RWPE2 (cell line): ENCODE measurements at regions not wholly inside any gene's neighbourhood (a gene's known extent, or its start where the extent isn't known, plus 50 kb on each side); places are given as distances from the start of the nearest gene placed in this dataset.
"Not testable (repeated sequence)": the region's sequence is repeated elsewhere in the genome, so short reads cannot be mapped to it uniquely, and the experiment has no call there.

Experiments
- ATAC-seq: fragments of 200-7000 bp; cut with Tn5 transposase; 3 replicates; pipeline ENCODE4 v1.9.1; 2021; ENCODE audit warnings: low read depth
- DNase-seq: peaks from one replicate; pipeline ENCODE4 v3.0.0-alpha.2; 2020; ENCODE audit warnings: low spot score
- H3K27ac ChIP-seq: fragments of 450-650 bp; 2 replicates; pipeline ENCODE4 v1.5.1; 2017; ENCODE audit warnings: mild to moderate bottlenecking; ENCODE audit not compliant: poor library complexity, severe bottlenecking
- H3K27me3 ChIP-seq: fragments of 250-450 bp; sonication (Bioruptor Pico); 2 replicates; pipeline ENCODE4 v1.5.1; 2021; ENCODE audit warnings: mild to moderate bottlenecking, moderate library complexity; ENCODE audit not compliant: insufficient read depth, poor library complexity, severe bottlenecking
- H3K36me3 ChIP-seq: fragments of 250-450 bp; sonication (Bioruptor Pico); 2 replicates; pipeline ENCODE4 v1.5.1; 2020; ENCODE audit warnings: low read depth, mild to moderate bottlenecking, moderate library complexity
- H3K4me1 ChIP-seq: fragments of 250-450 bp; sonication (Bioruptor Pico); 2 replicates; pipeline ENCODE4 v1.5.1; 2021; ENCODE audit warnings: mild to moderate bottlenecking, moderate library complexity; ENCODE audit not compliant: insufficient read depth, poor library complexity, severe bottlenecking
- H3K4me3 ChIP-seq: fragments of 250-450 bp; sonication (Bioruptor Pico); 2 replicates; pipeline ENCODE4 v1.5.1; 2021; ENCODE audit warnings: mild to moderate bottlenecking, moderate library complexity; ENCODE audit not compliant: severe bottlenecking
- H3K9me3 ChIP-seq: fragments of 250-450 bp; sonication (Bioruptor Pico); 2 replicates; pipeline ENCODE4 v1.5.1; 2021; ENCODE audit warnings: mild to moderate bottlenecking, moderate library complexity; ENCODE audit not compliant: severe bottlenecking
- CTCF ChIP-seq: fragments of 450-650 bp; IDR thresholded peaks from one replicate; pipeline ENCODE4 v1.5.1; 2017; ENCODE audit warnings: mild to moderate bottlenecking, moderate library complexity; ENCODE audit not compliant: poor library complexity, severe bottlenecking

- H3K27ac ChIP-seq: no peak overlapping the region
- H3K9me3 ChIP-seq: peaks cover 2% of the 10 kb centered on the region
Measured at GRCh38 chr20:55937283-55937682, 68.0 kb downstream of the CBLN4 start.

GRCh38 chr20:55936209-55936595, 69.1 kb downstream of the CBLN4 start:
- peaks cover 14% of the 10 kb centered on the region for H3K27me3 ChIP-seq
- ATAC-seq: no peak

More at GRCh38 chr20:55937283-55937682, 68.0 kb downstream of the CBLN4 start:
- no peak overlapping the region for H3K4me3 ChIP-seq
- TF ChIP-seq CTCF: no peak
- no peaks in the 10 kb centered on the region for H3K36me3 ChIP-seq
- H3K4me1 ChIP-seq: no peaks in the 10 kb centered on the region
- ATAC-seq (no peak), DNase-seq (no peak)
- peaks cover 14% of the 10 kb centered on the region for H3K27me3 ChIP-seq

GRCh38 chr20:55935448-55936208, 69.7 kb downstream of the CBLN4 start:
- Histone ChIP-seq H3K27ac (no peak overlapping the region), H3K4me3 (no peak overlapping the region), H3K27me3 (peaks cover 14% of the 10 kb centered on the region), H3K4me1 (no peaks in the 10 kb centered on the region), H3K36me3 (no peaks in the 10 kb centered on the region), H3K9me3 (peaks cover 2% of the 10 kb centered on the region)
- no peak for TF ChIP-seq CTCF
- DNase-seq (no peak), ATAC-seq (peak; percentile 55)

More at GRCh38 chr20:55936209-55936595, 69.1 kb downstream of the CBLN4 start:
- no peak for TF ChIP-seq CTCF
- Histone ChIP-seq H3K36me3 (no peaks in the 10 kb centered on the region), H3K4me3 (no peak overlapping the region), H3K4me1 (no peaks in the 10 kb centered on the region), H3K9me3 (peaks cover 2% of the 10 kb centered on the region), H3K27ac (no peak overlapping the region)
- DNase-seq: no peak

- DNase-seq: no peak
- no peaks in the 10 kb centered on the region for H3K4me1 ChIP-seq
- peaks cover 2% of the 10 kb centered on the region for H3K9me3 ChIP-seq
- no peaks in the 10 kb centered on the region for H3K36me3 ChIP-seq
- no peak for TF ChIP-seq CTCF
- ATAC-seq: no peak
- H3K27me3 ChIP-seq: peaks cover 14% of the 10 kb centered on the region
- H3K4me3 ChIP-seq: no peak overlapping the region
- no peak overlapping the region for H3K27ac ChIP-seq
Measured at GRCh38 chr20:55934146-55934545, 71.2 kb downstream of the CBLN4 start.

GRCh38 chr20:55930876-55931275, 74.4 kb downstream of the CBLN4 start:
- DNase-seq, H3K36me3 ChIP-seq, H3K4me3 ChIP-seq, ATAC-seq, H3K9me3 ChIP-seq, H3K4me1 ChIP-seq, H3K27ac ChIP-seq: not testable (repeated sequence)
- H3K27me3 ChIP-seq: peaks cover 18% of the 10 kb centered on the region
